HG03175 (cell line): ENCODE measurements at regions not wholly inside any gene's neighbourhood (a gene's known extent, or its start where the extent isn't known, plus 50 kb on each side); places are given as distances from the start of the nearest gene placed in this dataset.
"Not testable (repeated sequence)": the region's sequence is repeated elsewhere in the genome, so short reads cannot be mapped to it uniquely, and the experiment has no call there.

ENCODE experiments used
- ATAC-seq: cut with Tn5 transposase; IDR thresholded peaks from one replicate; pipeline ENCODE4 v1.9.1; 2021; ENCODE audit warnings: mild to moderate bottlenecking, moderate library complexity; ENCODE audit not compliant: unreplicated experiment

- no peak for ATAC-seq
Measured at GRCh38 chr2:49861821-49862220, 707.5 kb upstream of the FSHR start.

GRCh38 chr2:49860834-49861233 is 706.5 kb upstream of the FSHR start:
- no peak for ATAC-seq

GRCh38 chr2:49860170-49860569 is 705.9 kb upstream of the FSHR start:
- no peak for ATAC-seq

DNA sequence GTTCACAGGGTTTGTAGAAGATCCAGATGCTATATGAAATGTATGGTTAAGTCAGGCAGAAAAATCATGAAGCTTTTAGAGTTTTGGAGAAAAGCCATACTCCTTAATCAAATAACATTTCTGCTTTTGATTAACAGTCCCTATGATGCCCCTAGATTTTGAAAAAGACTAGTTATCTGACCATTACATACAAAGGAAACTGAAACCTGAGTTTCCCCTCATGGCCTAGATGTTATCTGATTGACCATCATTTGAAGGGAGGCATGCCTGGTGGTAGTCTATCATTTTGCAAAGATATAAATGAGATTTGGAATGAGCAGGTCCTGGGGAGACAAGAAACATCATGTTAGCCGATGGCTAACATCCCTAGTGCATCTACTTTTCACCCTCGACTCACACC is 704.3 kb upstream of the FSHR start:
- ATAC-seq, result no peak

DNA sequence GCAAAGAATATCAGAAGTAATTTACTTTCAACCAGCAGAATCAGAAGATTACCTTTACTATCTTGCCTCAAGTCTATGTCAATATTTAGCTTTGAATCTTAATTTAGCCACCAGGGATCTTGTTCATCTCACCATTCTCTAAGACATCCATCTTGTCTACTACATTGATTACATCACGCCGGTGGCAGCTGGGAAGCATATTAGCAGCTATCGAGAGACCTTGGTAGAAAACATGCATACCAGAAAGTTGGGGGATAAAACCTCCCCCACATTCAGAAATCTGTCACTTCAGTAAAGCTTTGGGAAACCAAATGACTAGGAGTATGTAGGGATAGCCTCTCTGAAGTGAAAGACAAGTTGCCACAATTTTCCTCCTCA is 703.8 kb upstream of the FSHR start:
- ATAC-seq, result no peak

GRCh38 chr2:49857371-49858112 is 703.2 kb upstream of the FSHR start:
- no peak for ATAC-seq

DNA sequence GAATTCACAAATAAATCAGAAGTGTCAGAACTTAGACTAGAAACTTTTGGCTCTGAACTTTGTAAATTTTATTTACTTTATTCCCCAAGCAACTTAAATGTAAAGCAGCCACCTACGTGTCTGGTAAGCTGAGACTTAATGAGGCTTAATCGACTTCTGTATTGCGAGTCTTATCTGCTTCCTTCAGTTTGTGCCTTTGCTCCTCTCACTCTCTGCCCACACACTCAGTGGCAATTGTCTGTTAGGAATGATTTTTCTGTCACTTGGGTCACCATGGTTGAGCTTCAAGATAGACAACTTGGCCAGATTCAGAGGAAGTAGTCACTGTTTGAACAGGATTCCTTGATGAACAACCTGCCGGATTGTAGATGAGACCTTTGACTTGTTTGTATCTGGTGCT is 691.4 kb upstream of the FSHR start:
- no peak for ATAC-seq

GRCh38 chr2:49845021-49845420 is 690.7 kb upstream of the FSHR start:
- ATAC-seq, result no peak

GRCh38 chr2:49844113-49844512 is 689.8 kb upstream of the FSHR start:
- not testable (repeated sequence) for ATAC-seq

DNA sequence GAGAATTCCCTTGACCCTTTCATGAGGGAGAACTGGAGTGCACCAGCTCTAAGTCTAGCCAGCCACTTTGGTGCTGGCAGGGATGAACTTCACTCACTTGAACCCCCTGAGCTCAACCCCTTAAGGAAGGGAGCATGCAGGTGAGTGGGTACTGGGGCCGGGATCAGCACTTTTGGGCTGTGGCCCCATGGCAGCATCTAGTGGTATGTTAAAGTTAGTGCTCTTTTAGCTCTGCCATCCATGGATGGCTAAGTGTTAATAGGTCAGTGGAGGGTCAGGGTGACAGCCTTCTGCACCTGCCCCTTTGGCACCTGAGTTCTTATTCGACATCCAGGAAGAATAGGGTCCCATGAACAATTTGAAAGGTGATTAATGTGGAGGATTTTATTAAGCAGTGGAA is 689.0 kb upstream of the FSHR start:
- ATAC-seq, result no peak

- no peak for ATAC-seq
Measured at GRCh38 chr2:49840428-49840975, 686.2 kb upstream of the FSHR start.

GRCh38 chr2:49839818-49840217 is 685.5 kb upstream of the FSHR start:
- ATAC-seq, result no peak

DNA sequence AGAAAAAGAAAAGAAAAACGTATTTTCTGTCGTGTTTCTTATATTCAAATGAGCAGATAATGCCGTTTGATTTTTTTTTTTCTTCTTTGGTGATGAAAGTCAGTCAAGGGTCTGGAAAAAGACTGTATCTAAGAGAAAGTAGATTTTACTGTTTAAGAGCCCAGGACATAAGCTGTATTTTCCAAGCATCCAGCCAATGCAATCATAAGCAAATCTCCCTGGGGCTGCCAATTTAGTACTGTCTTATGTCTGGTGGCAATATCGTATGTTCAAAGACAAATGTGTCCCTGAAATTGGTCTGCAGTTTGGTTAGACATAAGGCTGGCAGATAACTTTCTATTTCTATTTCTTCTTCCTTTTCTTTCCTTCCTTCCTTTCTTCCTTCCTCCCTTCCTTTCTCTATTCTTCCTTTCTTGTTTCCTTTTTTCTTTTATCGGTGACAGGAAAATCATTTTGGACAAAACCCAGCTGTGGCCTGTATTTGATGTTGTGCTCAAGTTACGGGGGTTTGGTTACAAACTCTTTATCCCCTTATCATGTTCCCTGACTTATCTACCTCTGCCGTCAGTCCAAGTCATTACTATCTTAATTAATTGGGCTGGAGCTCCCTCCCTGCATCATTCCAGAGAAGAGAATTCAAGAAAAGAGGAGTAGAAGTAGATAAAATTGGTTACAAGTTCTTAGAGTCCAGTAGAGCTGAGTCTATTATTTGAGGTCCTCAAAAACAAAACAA is 683.4 kb upstream of the FSHR start:
- no peak for ATAC-seq

DNA sequence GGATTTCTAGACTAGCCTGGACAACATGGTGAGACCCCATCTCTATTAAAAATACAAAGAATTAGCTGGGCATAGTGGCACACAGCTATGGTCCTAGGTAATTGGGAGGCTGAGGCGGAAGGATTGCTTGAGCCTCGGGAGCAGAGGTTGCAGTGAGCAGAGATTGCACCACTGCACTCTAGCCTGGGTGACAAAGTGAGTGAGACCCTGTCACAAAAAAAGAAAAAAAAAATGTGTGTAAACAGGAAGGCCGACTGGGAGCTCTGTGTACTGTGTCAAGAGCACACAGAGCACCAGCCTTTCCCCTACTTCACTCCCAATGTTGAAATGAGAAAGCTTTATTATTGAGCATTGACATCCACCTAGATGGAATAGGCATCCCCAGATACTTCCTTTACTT is 681.7 kb upstream of the FSHR start:
- ATAC-seq, result no peak

DNA sequence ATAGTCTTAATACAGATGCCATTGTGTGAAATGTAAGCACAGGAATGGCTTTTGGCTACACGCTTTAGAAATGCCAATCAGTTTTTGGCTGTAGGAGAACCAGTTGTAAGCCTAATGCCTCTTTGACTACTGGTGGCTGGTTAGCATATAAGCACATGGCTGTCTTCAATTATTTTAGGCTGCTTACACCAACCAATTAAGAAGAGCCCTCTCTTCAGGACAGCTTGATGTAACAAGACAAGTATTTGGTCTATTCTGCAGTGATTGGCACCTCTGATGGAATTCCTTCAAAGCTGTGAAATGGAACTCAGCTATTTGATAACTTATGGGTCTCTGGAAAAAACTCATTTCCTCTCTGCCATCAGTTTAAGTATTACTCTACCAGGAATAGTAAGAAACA is 680.1 kb upstream of the FSHR start:
- no peak for ATAC-seq

DNA sequence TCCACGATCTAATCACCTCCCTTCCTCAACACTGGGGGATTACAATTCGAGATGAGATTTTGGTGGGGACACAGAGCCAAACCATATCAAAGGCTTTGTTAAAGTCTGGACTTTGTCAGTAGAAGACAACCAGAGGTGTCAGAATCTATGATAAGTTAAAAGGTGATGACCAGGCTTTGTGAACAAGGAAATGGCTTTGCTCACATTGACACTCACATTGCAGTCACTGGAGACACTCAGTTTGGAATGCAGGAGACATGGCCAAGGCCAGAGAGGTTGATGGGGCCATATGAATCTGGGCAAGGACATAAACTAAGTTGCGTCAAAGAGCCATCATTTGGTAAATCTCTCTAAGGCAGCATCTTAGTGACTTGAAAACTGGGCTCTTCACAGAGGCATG is 678.2 kb upstream of the FSHR start:
- ATAC-seq, result no peak

GRCh38 chr2:49831698-49832367 is 677.5 kb upstream of the FSHR start:
- no peak for ATAC-seq

DNA sequence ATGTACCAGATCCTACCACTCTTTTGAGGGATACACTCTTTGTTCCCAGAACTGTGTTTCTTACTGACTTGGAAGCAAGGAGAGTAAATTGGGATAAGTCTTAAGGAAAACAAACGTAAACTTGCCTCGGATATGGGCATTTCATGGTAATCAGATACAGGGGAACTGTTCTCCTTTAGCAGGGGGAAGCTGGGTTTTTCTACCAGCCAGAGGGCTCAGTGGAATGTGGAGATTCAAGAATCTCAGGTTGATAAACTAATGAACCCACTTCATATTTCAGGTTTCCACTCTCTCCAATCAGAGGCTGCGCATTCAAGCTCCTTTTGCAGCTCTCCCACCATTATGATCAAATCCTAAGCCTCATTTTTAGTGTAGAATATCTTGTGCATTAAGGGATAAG is 676.5 kb upstream of the FSHR start:
- no peak for ATAC-seq

GRCh38 chr2:49827366-49827765 is 673.1 kb upstream of the FSHR start:
- no peak for ATAC-seq

DNA sequence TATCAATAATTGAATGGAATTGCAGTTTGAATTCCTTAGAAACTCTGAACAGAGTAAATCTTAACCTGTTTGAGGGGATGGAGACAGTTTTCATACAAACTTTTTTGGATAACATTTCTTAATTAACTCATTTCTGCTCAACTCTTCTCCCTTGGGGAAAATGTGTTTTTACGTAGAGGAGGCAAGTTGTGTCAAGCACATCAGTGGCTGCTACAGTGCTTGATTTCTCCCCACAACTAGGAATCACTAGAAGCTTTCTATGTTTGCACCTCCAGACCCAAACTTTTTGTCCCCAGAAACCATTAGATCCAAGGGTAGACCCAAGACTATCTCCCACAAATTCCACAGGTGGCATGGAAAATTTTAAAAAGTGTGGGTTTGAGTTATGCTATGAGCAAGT is 658.9 kb upstream of the FSHR start:
- ATAC-seq, result no peak

GRCh38 chr2:49812730-49813129 is 658.4 kb upstream of the FSHR start:
- no peak for ATAC-seq

DNA sequence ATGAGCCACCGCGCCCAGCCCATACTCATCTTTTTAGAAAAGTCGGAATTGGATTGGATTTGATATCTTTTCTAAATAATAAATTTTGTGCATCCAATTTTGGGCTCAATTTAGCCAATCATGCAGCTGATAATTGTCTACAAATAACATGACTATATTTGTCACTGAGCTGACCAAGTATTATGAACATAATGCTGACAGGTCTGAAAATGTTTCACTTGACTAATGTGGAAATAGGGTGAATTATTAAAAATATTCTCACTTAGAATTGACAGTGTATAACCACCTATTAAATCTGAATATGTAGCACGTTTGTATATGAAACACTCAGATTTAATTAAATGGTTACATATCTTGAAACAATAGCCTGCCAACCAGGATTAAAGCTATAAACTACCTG is 657.2 kb upstream of the FSHR start:
- ATAC-seq, result no peak
